NCI-H2107 treated with DMSO at 0.1 percent for 48 hours (cell line): ENCODE measurements at regions not wholly inside any gene's neighbourhood (a gene's known extent, or its start where the extent isn't known, plus 50 kb on each side); places are given as distances from the start of the nearest gene placed in this dataset.
"Not testable (repeated sequence)": the region's sequence is repeated elsewhere in the genome, so short reads cannot be mapped to it uniquely, and the experiment has no call there.

ENCODE experiments used
- DNase-seq: peaks from one replicate; lab custom pipeline; 2025; ENCODE audit not compliant: unreplicated experiment; lab: John Stamatoyannopoulos, UW

- DNase-seq: no peak
Observed at GRCh38 chr7:33778195-33778594, 127.1 kb upstream of the BMPER start.

GRCh38 chr7:33779216-33779615 lies 126.1 kb upstream of the BMPER start:
- DNase-seq: no peak

- no peak for DNase-seq
Observed at GRCh38 chr7:33781167-33781566, 124.2 kb upstream of the BMPER start.

- no peak for DNase-seq
Observed at GRCh38 chr7:33781796-33782195, 123.5 kb upstream of the BMPER start.

GRCh38 chr7:33784000-33784399 lies 121.3 kb upstream of the BMPER start:
- DNase-seq: no peak

- no peak for DNase-seq
Observed at GRCh38 chr7:33788531-33788930, 116.8 kb upstream of the BMPER start.

GRCh38 chr7:33789871-33790630 lies 115.3 kb upstream of the BMPER start:
- DNase-seq: no peak

- DNase-seq: no peak
Observed at GRCh38 chr7:33790746-33791145, 114.6 kb upstream of the BMPER start.

- DNase-seq: no peak
Observed at GRCh38 chr7:33792041-33792440, 113.3 kb upstream of the BMPER start.

- no peak for DNase-seq
Observed at GRCh38 chr7:33792547-33793105, 112.7 kb upstream of the BMPER start.

- DNase-seq: no peak
Observed at GRCh38 chr7:33793616-33794015, 111.7 kb upstream of the BMPER start.

GRCh38 chr7:33794419-33794818 lies 110.9 kb upstream of the BMPER start:
- no peak for DNase-seq

GRCh38 chr7:33794959-33795358 lies 110.4 kb upstream of the BMPER start:
- no peak for DNase-seq

GRCh38 chr7:33796538-33796937 lies 108.8 kb upstream of the BMPER start:
- no peak for DNase-seq

GRCh38 chr7:33797512-33797911 lies 107.8 kb upstream of the BMPER start:
- DNase-seq: not testable (repeated sequence)

- no peak for DNase-seq
Observed at GRCh38 chr7:33798686-33799325, 106.5 kb upstream of the BMPER start.

GRCh38 chr7:33799766-33800165 lies 105.6 kb upstream of the BMPER start:
- DNase-seq: no peak

- DNase-seq: no peak
Observed at GRCh38 chr7:33802600-33802999, 102.7 kb upstream of the BMPER start.

- no peak for DNase-seq
Observed at GRCh38 chr7:33804140-33804660, 101.1 kb upstream of the BMPER start.

GRCh38 chr7:33805630-33806233 lies 99.6 kb upstream of the BMPER start:
- DNase-seq: no peak

GRCh38 chr7:33806298-33807154 lies 98.8 kb upstream of the BMPER start:
- no peak for DNase-seq
